ENCODE measurements at regions not wholly inside any gene's neighbourhood (a gene's known extent, or its start where the extent isn't known, plus 50 kb on each side); places are given as distances from the start of the nearest gene placed in this dataset.

GRCh38 chr5:84536797-84537196, 152.1 kb upstream of the EDIL3 start:
- H4K20me1 ChIP-seq (ENCODE audit: insufficient read depth, low read length) = no peaks in the 10 kb centered on the region
- no peak for TF ChIP-seq CTCF (IDR thresholded peaks at IDR 0.05; ENCODE audit: extremely low read depth, low read depth, low read length)
- no peaks in the 10 kb centered on the region for H3K9me3 ChIP-seq (ENCODE audit: low read depth, low read length)
- H3K36me3 ChIP-seq (ENCODE audit: insufficient read depth, low read length) = no peaks in the 10 kb centered on the region
- no peak overlapping the region for H2AFZ ChIP-seq (ENCODE audit: low read length)
- H3K4me3 ChIP-seq (ENCODE audit: insufficient read depth, low read length) = no peak overlapping the region
- H3K27me3 ChIP-seq (ENCODE audit: insufficient read depth, low read length) = no peaks in the 10 kb centered on the region
- H3K4me1 ChIP-seq (ENCODE audit: insufficient read depth, low read length) = no peaks in the 10 kb centered on the region
- no peak overlapping the region for H3K4me2 ChIP-seq (ENCODE audit: insufficient read depth, low read length)
- H3K79me2 ChIP-seq (ENCODE audit: insufficient read depth, low read length) = no peaks in the 10 kb centered on the region
- no peak for DNase-seq (ENCODE audit: insufficient read length, low spot score, missing footprints)
- no peak overlapping the region for H3K27ac ChIP-seq (ENCODE audit: low read depth, low read length)

GRCh38 chr5:84535281-84535680, 150.6 kb upstream of the EDIL3 start:
- H3K9me3 ChIP-seq (ENCODE audit: low read depth, low read length) = no peaks in the 10 kb centered on the region
- H3K4me3 ChIP-seq (ENCODE audit: insufficient read depth, low read length) = no peak overlapping the region
- no peak overlapping the region for H3K4me2 ChIP-seq (ENCODE audit: insufficient read depth, low read length)
- H3K79me2 ChIP-seq (ENCODE audit: insufficient read depth, low read length) = no peaks in the 10 kb centered on the region
- no peaks in the 10 kb centered on the region for H4K20me1 ChIP-seq (ENCODE audit: insufficient read depth, low read length)
- H3K27me3 ChIP-seq (ENCODE audit: insufficient read depth, low read length) = no peaks in the 10 kb centered on the region
- no peaks in the 10 kb centered on the region for H3K36me3 ChIP-seq (ENCODE audit: insufficient read depth, low read length)
- no peak for DNase-seq (ENCODE audit: insufficient read length, low spot score, missing footprints)
- H3K27ac ChIP-seq (ENCODE audit: low read depth, low read length) = no peak overlapping the region
- no peaks in the 10 kb centered on the region for H3K4me1 ChIP-seq (ENCODE audit: insufficient read depth, low read length)
- H2AFZ ChIP-seq (ENCODE audit: low read length) = no peak overlapping the region
- TF ChIP-seq CTCF (IDR thresholded peaks at IDR 0.05; ENCODE audit: extremely low read depth, low read depth, low read length) = no peak

- Histone ChIP-seq H3K27me3 (ENCODE audit: insufficient read depth, low read length) (no peaks in the 10 kb centered on the region), H3K4me3 (ENCODE audit: insufficient read depth, low read length) (no peak overlapping the region), H3K27ac (ENCODE audit: low read depth, low read length) (no peak overlapping the region), H3K9me3 (ENCODE audit: low read depth, low read length) (no peaks in the 10 kb centered on the region), H3K79me2 (ENCODE audit: insufficient read depth, low read length) (no peaks in the 10 kb centered on the region), H2AFZ (ENCODE audit: low read length) (no peak overlapping the region), H3K4me1 (ENCODE audit: insufficient read depth, low read length) (no peaks in the 10 kb centered on the region), H3K36me3 (ENCODE audit: insufficient read depth, low read length) (no peaks in the 10 kb centered on the region), H4K20me1 (ENCODE audit: insufficient read depth, low read length) (no peaks in the 10 kb centered on the region), H3K4me2 (ENCODE audit: insufficient read depth, low read length) (no peak overlapping the region)
- TF ChIP-seq CTCF (IDR thresholded peaks at IDR 0.05; ENCODE audit: extremely low read depth, low read depth, low read length) = no peak
- no peak for DNase-seq (ENCODE audit: insufficient read length, low spot score, missing footprints)
These were observed 139.8 kb upstream of the EDIL3 start for GRCh38 chr5:84524491-84524890.

- no peaks in the 10 kb centered on the region for H3K9me3 ChIP-seq (ENCODE audit: low read depth, low read length)
- no peaks in the 10 kb centered on the region for H3K4me1 ChIP-seq (ENCODE audit: insufficient read depth, low read length)
- no peaks in the 10 kb centered on the region for H3K27me3 ChIP-seq (ENCODE audit: insufficient read depth, low read length)
- no peak overlapping the region for H2AFZ ChIP-seq (ENCODE audit: low read length)
- H3K79me2 ChIP-seq (ENCODE audit: insufficient read depth, low read length) = no peaks in the 10 kb centered on the region
- H3K36me3 ChIP-seq (ENCODE audit: insufficient read depth, low read length) = no peaks in the 10 kb centered on the region
- no peaks in the 10 kb centered on the region for H4K20me1 ChIP-seq (ENCODE audit: insufficient read depth, low read length)
- H3K4me2 ChIP-seq (ENCODE audit: insufficient read depth, low read length) = no peak overlapping the region
- TF ChIP-seq CTCF (IDR thresholded peaks at IDR 0.05; ENCODE audit: extremely low read depth, low read depth, low read length) = no peak
- no peak overlapping the region for H3K4me3 ChIP-seq (ENCODE audit: insufficient read depth, low read length)
- no peak for DNase-seq (ENCODE audit: insufficient read length, low spot score, missing footprints)
- no peak overlapping the region for H3K27ac ChIP-seq (ENCODE audit: low read depth, low read length)
These were observed 134.2 kb upstream of the EDIL3 start for GRCh38 chr5:84518862-84519261.

Data from osteoblast (primary cell).